ENCODE measurements at regions not wholly inside any gene's neighbourhood (a gene's known extent, or its start where the extent isn't known, plus 50 kb on each side); places are given as distances from the start of the nearest gene placed in this dataset.

- H2BK120ac ChIP-seq (ENCODE audit: low read depth, low read length) = no peak overlapping the region
Observed at GRCh38 chr3:16811950-16812349, 72.8 kb upstream of the PLCL2 start.

GRCh38 chr3:16813336-16813735, 71.4 kb upstream of the PLCL2 start:
- Histone ChIP-seq H2BK5ac (ENCODE audit: low read depth, low read length, poor library complexity, severe bottlenecking) (no peak overlapping the region), H3K4me2 (ENCODE audit: low read length, poor library complexity, severe bottlenecking) (no peak overlapping the region), H3K14ac (ENCODE audit: low read length in 2 of 2) (no peak overlapping the region), H3K4ac (ENCODE audit: low read depth in 1 of 2, low read length in 2 of 2) (no peak overlapping the region), H3K27ac (ENCODE audit: low read length, poor library complexity, severe bottlenecking) (no peak overlapping the region), H2BK120ac (ENCODE audit: low read depth, low read length) (no peak overlapping the region), H4K8ac (ENCODE audit: low read length) (no peak overlapping the region), H3K9ac (ENCODE audit: low read length) (no peak overlapping the region), H3K9me3 (ENCODE audit: control insufficient read depth, low read length) (no peaks in the 10 kb centered on the region), H4K91ac (ENCODE audit: low read length) (no peak overlapping the region), H3K79me1 (replicated peaks; ENCODE audit: low read length, poor library complexity, severe bottlenecking) (no peaks in the 10 kb centered on the region), H3K4me3 (ENCODE audit: insufficient read depth in 1 of 2, low read depth in 1 of 2, low read length in 2 of 2) (no peak overlapping the region), H3K18ac (ENCODE audit: low read depth in 1 of 2, low read length in 2 of 2) (no peak overlapping the region), H2BK15ac (ENCODE audit: low read depth, poor library complexity, severe bottlenecking) (no peak overlapping the region), H2BK12ac (ENCODE audit: low read length in 2 of 2) (no peak overlapping the region), H3K36me3 (ENCODE audit: control insufficient read depth in 1 of 2, insufficient read depth in 2 of 2, low read depth in 1 of 2, low read length in 2 of 2) (no peaks in the 10 kb centered on the region), H2AFZ (ENCODE audit: low read depth, low read length) (no peak overlapping the region), H3K23ac (ENCODE audit: low read length in 2 of 2) (no peak overlapping the region), H3K4me1 (ENCODE audit: control insufficient read depth, insufficient read depth, low read depth, low read length) (no peaks in the 10 kb centered on the region), H2AK5ac (ENCODE audit: low read length, severe bottlenecking) (no peak overlapping the region), H3K27me3 (ENCODE audit: control insufficient read depth in 1 of 2, insufficient read depth in 1 of 2, low read length in 2 of 2) (peaks cover 0 to 3% of the 10 kb centered on the region in 2 experiments)
- DNase-seq = no peak

More at GRCh38 chr3:16811950-16812349, 72.8 kb upstream of the PLCL2 start:
- Histone ChIP-seq H3K4ac (ENCODE audit: low read depth in 1 of 2, low read length in 2 of 2) (no peak overlapping the region), H3K18ac (ENCODE audit: low read depth in 1 of 2, low read length in 2 of 2) (no peak overlapping the region), H2AFZ (ENCODE audit: low read depth, low read length) (no peak overlapping the region), H2AK5ac (ENCODE audit: low read length, severe bottlenecking) (no peak overlapping the region), H3K23ac (ENCODE audit: low read length in 2 of 2) (no peak overlapping the region), H3K9me3 (ENCODE audit: control insufficient read depth, low read length) (no peaks in the 10 kb centered on the region), H3K14ac (ENCODE audit: low read length in 2 of 2) (no peak overlapping the region), H3K4me3 (ENCODE audit: insufficient read depth in 1 of 2, low read depth in 1 of 2, low read length in 2 of 2) (no peak overlapping the region), H4K91ac (ENCODE audit: low read length) (no peak overlapping the region), H3K27me3 (ENCODE audit: control insufficient read depth in 1 of 2, insufficient read depth in 1 of 2, low read length in 2 of 2) (peaks cover 0 to 3% of the 10 kb centered on the region in 2 experiments), H4K8ac (ENCODE audit: low read length) (no peak overlapping the region), H3K79me1 (replicated peaks; ENCODE audit: low read length, poor library complexity, severe bottlenecking) (no peaks in the 10 kb centered on the region), H3K36me3 (ENCODE audit: control insufficient read depth in 1 of 2, insufficient read depth in 2 of 2, low read depth in 1 of 2, low read length in 2 of 2) (no peaks in the 10 kb centered on the region), H3K9ac (ENCODE audit: low read length) (no peak overlapping the region), H2BK12ac (ENCODE audit: low read length in 2 of 2) (no peak overlapping the region), H2BK5ac (ENCODE audit: low read depth, low read length, poor library complexity, severe bottlenecking) (no peak overlapping the region), H2BK15ac (ENCODE audit: low read depth, poor library complexity, severe bottlenecking) (no peak overlapping the region), H3K27ac (ENCODE audit: low read length, poor library complexity, severe bottlenecking) (no peak overlapping the region), H3K4me2 (ENCODE audit: low read length, poor library complexity, severe bottlenecking) (no peak overlapping the region), H3K4me1 (ENCODE audit: control insufficient read depth, insufficient read depth, low read depth, low read length) (no peaks in the 10 kb centered on the region)
- no peak for DNase-seq
- WGBS = 80% methylated on average over 1 of the region's 1 CpG

DNA sequence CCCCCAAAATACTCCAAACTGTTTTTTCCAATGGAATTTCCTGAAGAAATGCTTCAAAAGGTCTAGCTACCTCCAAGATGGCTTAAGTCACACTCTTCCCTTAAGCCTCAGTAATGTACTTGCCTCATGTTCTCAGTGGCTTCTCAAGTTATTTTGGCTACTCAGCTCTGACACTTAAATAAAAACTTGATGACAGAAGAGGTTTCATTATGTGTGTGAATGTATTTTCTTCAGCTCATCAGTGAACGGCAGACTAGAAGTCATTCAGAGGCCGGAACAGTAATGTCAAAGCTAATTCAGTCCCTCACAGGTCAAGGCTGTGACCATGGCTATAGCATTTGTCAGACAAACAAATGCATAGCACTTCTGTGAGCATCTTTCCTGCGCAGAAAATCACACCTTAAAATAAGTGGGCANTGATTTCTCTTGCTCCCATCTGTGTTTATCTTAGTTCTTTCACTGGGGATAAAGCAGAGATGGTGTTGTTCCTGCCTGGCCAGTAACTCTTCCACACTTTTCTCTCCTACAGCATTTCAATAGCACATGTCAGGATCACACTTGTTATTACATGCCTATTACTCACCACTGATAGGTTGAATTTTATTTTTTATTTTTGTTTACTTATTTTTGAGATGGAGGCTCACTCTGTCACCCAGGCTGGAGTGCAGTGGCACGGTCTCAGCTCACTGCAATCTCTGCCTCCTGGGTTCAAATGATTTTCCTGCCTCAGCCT, 68.5 kb upstream of the PLCL2 start:
- no peak overlapping the region for H4K8ac ChIP-seq (ENCODE audit: low read length)
- no peak overlapping the region for H3K18ac ChIP-seq (ENCODE audit: low read depth in 1 of 2, low read length in 2 of 2)
- H2AK5ac ChIP-seq (ENCODE audit: low read length, severe bottlenecking) = no peak overlapping the region
- 78% methylated on average over 4 of the region's 4 CpGs for WGBS
- no peak overlapping the region for H2AFZ ChIP-seq (ENCODE audit: low read depth, low read length)
- no peaks in the 10 kb centered on the region for H3K4me1 ChIP-seq (ENCODE audit: control insufficient read depth, insufficient read depth, low read depth, low read length)
- no peaks in the 10 kb centered on the region for H3K27me3 ChIP-seq (ENCODE audit: control insufficient read depth in 1 of 2, insufficient read depth in 1 of 2, low read length in 2 of 2)
- no peak overlapping the region for H2BK15ac ChIP-seq (ENCODE audit: low read depth, poor library complexity, severe bottlenecking)
- no peak overlapping the region for H3K23ac ChIP-seq (ENCODE audit: low read length in 2 of 2)
- H3K27ac ChIP-seq (ENCODE audit: low read length, poor library complexity, severe bottlenecking) = no peak overlapping the region
- H3K4me2 ChIP-seq (ENCODE audit: low read length, poor library complexity, severe bottlenecking) = no peak overlapping the region
- H3K36me3 ChIP-seq (ENCODE audit: control insufficient read depth in 1 of 2, insufficient read depth in 2 of 2, low read depth in 1 of 2, low read length in 2 of 2) = no peaks in the 10 kb centered on the region
- H3K4ac ChIP-seq (ENCODE audit: low read depth in 1 of 2, low read length in 2 of 2) = no peak overlapping the region
- no peak overlapping the region for H3K9ac ChIP-seq (ENCODE audit: low read length)
- no peak overlapping the region for H3K4me3 ChIP-seq (ENCODE audit: insufficient read depth in 1 of 2, low read depth in 1 of 2, low read length in 2 of 2)
- H3K79me1 ChIP-seq (replicated peaks; ENCODE audit: low read length, poor library complexity, severe bottlenecking) = no peaks in the 10 kb centered on the region
- no peak overlapping the region for H3K14ac ChIP-seq (ENCODE audit: low read length in 2 of 2)
- H2BK12ac ChIP-seq (ENCODE audit: low read length in 2 of 2) = no peak overlapping the region
- H2BK5ac ChIP-seq (ENCODE audit: low read depth, low read length, poor library complexity, severe bottlenecking) = no peak overlapping the region
- no peak for DNase-seq
- H3K9me3 ChIP-seq (ENCODE audit: control insufficient read depth, low read length) = peaks cover 6% of the 10 kb centered on the region
- H2BK120ac ChIP-seq (ENCODE audit: low read depth, low read length) = no peak overlapping the region
- no peak overlapping the region for H4K91ac ChIP-seq (ENCODE audit: low read length)

GRCh38 chr3:16817197-16817596, 67.6 kb upstream of the PLCL2 start:
- Histone ChIP-seq H3K18ac (ENCODE audit: low read depth in 1 of 2, low read length in 2 of 2) (no peak overlapping the region), H3K4ac (ENCODE audit: low read depth in 1 of 2, low read length in 2 of 2) (no peak overlapping the region), H4K91ac (ENCODE audit: low read length) (no peak overlapping the region), H2AK5ac (ENCODE audit: low read length, severe bottlenecking) (no peak overlapping the region), H3K27me3 (ENCODE audit: control insufficient read depth in 1 of 2, insufficient read depth in 1 of 2, low read length in 2 of 2) (peaks cover 0 to 4% of the 10 kb centered on the region in 2 experiments), H3K79me1 (replicated peaks; ENCODE audit: low read length, poor library complexity, severe bottlenecking) (no peaks in the 10 kb centered on the region), H3K9me3 (ENCODE audit: control insufficient read depth, low read length) (peaks cover 6% of the 10 kb centered on the region), H3K9ac (ENCODE audit: low read length) (no peak overlapping the region), H2BK5ac (ENCODE audit: low read depth, low read length, poor library complexity, severe bottlenecking) (no peak overlapping the region), H3K23ac (ENCODE audit: low read length in 2 of 2) (no peak overlapping the region), H2BK15ac (ENCODE audit: low read depth, poor library complexity, severe bottlenecking) (no peak overlapping the region), H3K4me1 (ENCODE audit: control insufficient read depth, insufficient read depth, low read depth, low read length) (no peaks in the 10 kb centered on the region), H3K4me2 (ENCODE audit: low read length, poor library complexity, severe bottlenecking) (no peak overlapping the region), H2BK12ac (ENCODE audit: low read length in 2 of 2) (no peak overlapping the region), H3K4me3 (ENCODE audit: insufficient read depth in 1 of 2, low read depth in 1 of 2, low read length in 2 of 2) (no peak overlapping the region), H2BK120ac (ENCODE audit: low read depth, low read length) (no peak overlapping the region), H3K14ac (ENCODE audit: low read length in 2 of 2) (no peak overlapping the region), H3K27ac (ENCODE audit: low read length, poor library complexity, severe bottlenecking) (no peak overlapping the region), H4K8ac (ENCODE audit: low read length) (no peak overlapping the region), H3K36me3 (ENCODE audit: control insufficient read depth in 1 of 2, insufficient read depth in 2 of 2, low read depth in 1 of 2, low read length in 2 of 2) (no peaks in the 10 kb centered on the region), H2AFZ (ENCODE audit: low read depth, low read length) (no peak overlapping the region)
- no CpG with 5 or more reads among the region's 2 CpGs for WGBS
- DNase-seq = no peak

Measured in mesenchymal stem cell (in vitro differentiated cells and primary cell).